ENCODE measurements at regions not wholly inside any gene's neighbourhood (a gene's known extent, or its start where the extent isn't known, plus 50 kb on each side); places are given as distances from the start of the nearest gene placed in this dataset.

DNA sequence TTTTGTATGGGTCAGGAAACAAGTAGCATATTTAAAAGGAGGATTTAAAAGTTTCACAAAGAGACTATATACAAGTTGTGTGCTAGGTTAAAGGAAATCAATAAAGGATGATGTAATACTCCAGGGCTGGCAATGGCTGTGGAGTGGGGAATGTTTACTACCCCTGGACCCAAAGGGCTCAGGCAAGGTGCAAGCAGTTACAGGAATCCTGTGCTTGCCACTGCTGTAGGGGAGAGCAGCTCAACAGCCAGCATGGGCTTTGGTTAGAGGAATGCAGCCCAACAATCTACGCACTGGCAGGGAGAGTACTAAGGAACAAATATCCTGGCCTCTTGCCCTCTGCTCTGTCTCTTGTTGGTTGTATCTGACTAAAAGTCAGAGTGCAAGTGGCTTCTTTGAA is 1642.2 kb downstream of the KHDRBS2 start:
- no peak for TF ChIP-seq CTCF (IDR thresholded peaks at IDR 0.05)
- TF ChIP-seq POLR2A (IDR thresholded peaks at IDR 0.05): no peak
